ENCODE measurements at regions not wholly inside any gene's neighbourhood (a gene's known extent, or its start where the extent isn't known, plus 50 kb on each side); places are given as distances from the start of the nearest gene placed in this dataset.

DNA sequence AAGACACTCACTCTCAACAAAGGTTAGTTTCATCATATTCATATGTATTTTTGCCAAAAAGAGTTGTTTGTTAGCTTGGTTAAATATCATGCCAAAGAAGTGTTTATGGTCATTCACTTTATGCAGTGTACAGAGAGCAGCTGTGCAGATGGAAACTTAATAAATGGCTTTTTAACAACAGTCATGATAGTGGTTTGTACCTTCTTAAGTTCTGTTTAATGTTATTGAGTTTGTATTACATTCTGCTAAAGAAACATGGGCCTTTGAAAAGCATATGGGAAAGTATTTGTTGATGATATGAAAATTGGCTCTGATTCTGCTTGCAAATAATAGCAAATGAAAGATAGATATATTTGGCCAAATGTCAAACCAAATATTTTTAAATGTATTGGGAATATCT is 607.3 kb downstream of the NCAM2 start:
- Mint-ChIP-seq H3K4me1 (ENCODE audit: low read depth) (no peaks in the 10 kb centered on the region), H3K27me3 (no peaks in the 10 kb centered on the region), H3K36me3 (ENCODE audit: low read depth) (no peaks in the 10 kb centered on the region), H3K9me3 (peaks cover 6% of the 10 kb centered on the region), H3K4me3 (no peak overlapping the region), H3K27ac (no peak overlapping the region)
- ATAC-seq (no peak), DNase-seq (no peak)
- ChIA-PET POLR2A (no interaction called here), CTCF (interaction anchor here (0.9 kb wide), 1 partner anchor 19 kb away, joined by 3 read pairs; no protein-coding TSS in a partner anchor)
- TF ChIP-seq, protein P1, sequence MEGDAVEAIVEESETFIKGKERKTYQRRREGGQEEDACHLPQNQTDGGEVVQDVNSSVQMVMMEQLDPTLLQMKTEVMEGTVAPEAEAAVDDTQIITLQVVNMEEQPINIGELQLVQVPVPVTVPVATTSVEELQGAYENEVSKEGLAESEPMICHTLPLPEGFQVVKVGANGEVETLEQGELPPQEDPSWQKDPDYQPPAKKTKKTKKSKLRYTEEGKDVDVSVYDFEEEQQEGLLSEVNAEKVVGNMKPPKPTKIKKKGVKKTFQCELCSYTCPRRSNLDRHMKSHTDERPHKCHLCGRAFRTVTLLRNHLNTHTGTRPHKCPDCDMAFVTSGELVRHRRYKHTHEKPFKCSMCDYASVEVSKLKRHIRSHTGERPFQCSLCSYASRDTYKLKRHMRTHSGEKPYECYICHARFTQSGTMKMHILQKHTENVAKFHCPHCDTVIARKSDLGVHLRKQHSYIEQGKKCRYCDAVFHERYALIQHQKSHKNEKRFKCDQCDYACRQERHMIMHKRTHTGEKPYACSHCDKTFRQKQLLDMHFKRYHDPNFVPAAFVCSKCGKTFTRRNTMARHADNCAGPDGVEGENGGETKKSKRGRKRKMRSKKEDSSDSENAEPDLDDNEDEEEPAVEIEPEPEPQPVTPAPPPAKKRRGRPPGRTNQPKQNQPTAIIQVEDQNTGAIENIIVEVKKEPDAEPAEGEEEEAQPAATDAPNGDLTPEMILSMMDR (IDR thresholded peaks at IDR 0.05) = no peak
- intact Hi-C loops (cut with micrococcal nuclease) = no loop called here

- DNase-seq (no peak), ATAC-seq (no peak)
- intact Hi-C loops (cut with micrococcal nuclease) = no loop called here
- Mint-ChIP-seq H3K27me3 (no peaks in the 10 kb centered on the region), H3K27ac (no peak overlapping the region), H3K36me3 (ENCODE audit: low read depth) (no peaks in the 10 kb centered on the region), H3K4me3 (no peak overlapping the region), H3K9me3 (peaks cover 4% of the 10 kb centered on the region), H3K4me1 (ENCODE audit: low read depth) (no peaks in the 10 kb centered on the region)
- CTCF ChIA-PET = interaction anchor here (0.9 kb wide), 1 partner anchor 18 kb away, joined by 3 read pairs; no protein-coding TSS in a partner anchor
- POLR2A ChIA-PET = no interaction called here
- TF ChIP-seq, protein P1 (IDR thresholded peaks at IDR 0.05) = no peak
These were observed 607.8 kb downstream of the NCAM2 start for GRCh38 chr21:21606041-21606440.

- H3K4me1 Mint-ChIP-seq (ENCODE audit: low read depth) = no peaks in the 10 kb centered on the region
- TF ChIP-seq, protein P1 (IDR thresholded peaks at IDR 0.05) = no peak
- H3K9me3 Mint-ChIP-seq = no peaks in the 10 kb centered on the region
- DNase-seq (no peak), ATAC-seq (no peak)
- H3K4me3 Mint-ChIP-seq = no peak overlapping the region
- no peaks in the 10 kb centered on the region for H3K36me3 Mint-ChIP-seq (ENCODE audit: low read depth)
- H3K27ac Mint-ChIP-seq = no peak overlapping the region
- CTCF ChIA-PET = no interaction called here
- intact Hi-C loops (cut with micrococcal nuclease) = no loop called here
- POLR2A ChIA-PET = no interaction called here
- H3K27me3 Mint-ChIP-seq = no peaks in the 10 kb centered on the region
These were observed 614.3 kb downstream of the NCAM2 start for GRCh38 chr21:21612466-21612865.

- intact Hi-C loops (cut with micrococcal nuclease) = no loop called here
- H3K36me3 Mint-ChIP-seq (ENCODE audit: low read depth) = no peaks in the 10 kb centered on the region
- peaks cover 2% of the 10 kb centered on the region for H3K9me3 Mint-ChIP-seq
- ATAC-seq (no peak), DNase-seq (no peak)
- no peaks in the 10 kb centered on the region for H3K4me1 Mint-ChIP-seq (ENCODE audit: low read depth)
- H3K27me3 Mint-ChIP-seq = no peaks in the 10 kb centered on the region
- CTCF ChIA-PET = no interaction called here
- POLR2A ChIA-PET = no interaction called here
- no peak overlapping the region for H3K27ac Mint-ChIP-seq
- TF ChIP-seq, protein P1 (IDR thresholded peaks at IDR 0.05) = no peak
- H3K4me3 Mint-ChIP-seq = no peak overlapping the region
These were observed 616.8 kb downstream of the NCAM2 start for GRCh38 chr21:21614966-21615365.

GRCh38 chr21:21622460-21623234 is 624.4 kb downstream of the NCAM2 start:
- no peaks in the 10 kb centered on the region for H3K27me3 Mint-ChIP-seq
- CTCF ChIA-PET = no interaction called here

More at GRCh38 chr21:21622460-21623234, 624.4 kb downstream of the NCAM2 start:
- POLR2A ChIA-PET = no interaction called here
- Mint-ChIP-seq H3K27ac (no peak overlapping the region), H3K36me3 (ENCODE audit: low read depth) (no peaks in the 10 kb centered on the region), H3K9me3 (peaks cover 4% of the 10 kb centered on the region), H3K4me3 (no peak overlapping the region), H3K4me1 (ENCODE audit: low read depth) (no peaks in the 10 kb centered on the region)
- no peak for DNase-seq
- TF ChIP-seq, protein P1 (IDR thresholded peaks at IDR 0.05) = no peak
- intact Hi-C loops (cut with micrococcal nuclease) = no loop called here
- ATAC-seq = no peak
